NCI-H1930 (cell line): ENCODE measurements at regions not wholly inside any gene's neighbourhood (a gene's known extent, or its start where the extent isn't known, plus 50 kb on each side); places are given as distances from the start of the nearest gene placed in this dataset.
"Not testable (repeated sequence)": the region's sequence is repeated elsewhere in the genome, so short reads cannot be mapped to it uniquely, and the experiment has no call there.

ENCODE experiments used
- DNase-seq, 2 experiments: peaks; one replicate each; lab custom pipeline; 2025; lab: John Stamatoyannopoulos, UW

DNA sequence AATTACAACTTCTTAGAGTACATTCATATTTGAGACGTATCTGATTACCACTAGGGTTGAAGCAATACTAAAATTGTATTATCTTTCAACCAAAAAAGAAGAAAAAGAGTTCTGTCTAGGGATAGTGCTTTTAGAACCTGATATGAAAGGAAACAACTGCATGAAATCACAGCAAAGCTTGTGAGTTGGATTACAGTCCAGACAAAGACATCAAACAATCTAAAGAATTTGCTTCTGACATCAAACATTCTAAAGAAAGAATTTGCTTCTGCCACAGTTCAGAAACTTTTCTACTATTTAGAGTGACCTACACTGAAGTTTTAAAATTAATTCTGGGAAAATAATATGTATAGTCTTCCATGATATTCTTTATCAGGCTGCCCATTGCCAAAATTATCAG lies 1141.1 kb upstream of the ACO1 start:
- no peak for DNase-seq

DNA sequence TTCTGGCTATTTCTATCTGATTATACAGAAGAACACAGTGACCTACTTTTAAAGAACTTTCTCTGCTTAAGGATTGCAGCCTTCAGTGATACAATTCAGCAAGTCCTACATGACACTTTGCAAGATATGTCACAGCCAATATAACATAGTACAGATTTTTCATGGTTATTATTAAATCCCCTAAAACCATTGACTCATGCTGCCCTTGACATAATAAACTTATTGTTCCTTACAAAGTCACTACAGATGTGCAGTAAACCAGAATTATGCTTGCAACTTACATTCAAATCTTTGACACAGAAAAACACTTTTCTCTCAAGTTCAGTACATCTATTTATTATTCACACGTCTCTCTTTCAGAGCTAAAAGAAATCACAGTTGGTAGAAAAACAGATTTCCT lies 1136.3 kb upstream of the ACO1 start:
- no peak for DNase-seq

GRCh38 chr9:31251386-31251785 lies 1133.1 kb upstream of the ACO1 start:
- DNase-seq = no peak

GRCh38 chr9:31253800-31254762 lies 1130.4 kb upstream of the ACO1 start:
- no peak for DNase-seq

- no peak for DNase-seq
Measured at GRCh38 chr9:31255211-31255610, 1129.2 kb upstream of the ACO1 start.

DNA sequence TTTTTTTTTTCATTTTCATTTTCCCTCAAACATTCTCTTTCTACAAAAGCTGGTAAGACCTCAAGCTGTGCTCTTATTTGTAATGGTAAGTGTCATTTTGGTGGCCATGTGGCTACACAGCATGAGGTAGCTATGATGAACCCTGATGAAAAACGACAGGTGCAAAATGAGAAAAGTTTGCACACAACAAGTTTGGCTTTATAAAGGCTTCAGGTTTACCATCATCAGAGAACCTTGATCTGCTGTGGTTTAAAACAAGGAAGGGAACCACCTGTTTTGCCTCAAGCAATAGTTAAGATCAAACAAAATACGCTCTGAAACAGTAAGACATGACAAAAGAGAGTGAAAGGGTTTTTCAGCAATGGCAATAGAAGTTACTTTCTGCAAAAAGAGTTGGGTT lies 1124.6 kb upstream of the ACO1 start:
- peak; percentile 94 to 97 for DNase-seq

GRCh38 chr9:31272456-31273295 lies 1111.8 kb upstream of the ACO1 start:
- DNase-seq = no peak

DNA sequence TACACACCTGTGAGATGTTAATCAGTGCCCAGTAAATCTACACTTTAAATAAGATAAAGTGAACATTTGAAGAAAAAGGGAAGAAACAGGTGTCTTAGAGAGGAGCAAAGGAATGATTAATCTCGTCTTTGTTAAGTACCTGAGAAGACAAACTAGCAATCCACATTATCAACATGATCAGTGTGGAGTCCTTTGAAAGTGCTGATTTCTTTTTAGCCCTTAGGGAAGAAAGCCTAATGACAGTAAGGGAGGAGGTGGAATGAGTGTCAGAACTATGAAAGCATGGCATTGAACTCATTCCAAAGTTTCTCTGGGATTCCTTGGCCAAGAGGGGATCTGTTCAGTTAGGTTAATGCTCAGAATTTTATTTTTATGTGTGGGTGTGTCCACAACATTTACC lies 1109.0 kb upstream of the ACO1 start:
- no peak for DNase-seq

DNA sequence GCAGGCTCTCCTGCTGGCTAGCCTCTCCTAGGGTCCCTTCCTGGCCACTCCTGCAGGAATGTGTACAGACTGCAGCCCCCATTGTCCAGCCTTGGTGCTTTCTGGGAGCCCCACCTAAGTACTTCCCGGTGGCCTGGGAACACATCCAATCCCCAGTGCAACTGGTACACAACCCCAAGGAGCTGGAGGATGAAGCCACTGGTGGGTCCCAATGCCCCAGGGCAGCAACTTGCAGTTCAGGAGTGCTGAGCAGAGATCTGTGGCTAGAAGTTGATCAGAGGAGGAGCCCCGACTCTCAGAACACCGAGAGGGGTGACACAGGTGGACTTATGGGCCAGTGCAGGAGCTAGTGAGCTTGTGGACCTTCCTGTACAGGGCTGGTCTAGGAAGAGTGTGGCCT lies 1093.7 kb upstream of the ACO1 start:
- no peak for DNase-seq

DNA sequence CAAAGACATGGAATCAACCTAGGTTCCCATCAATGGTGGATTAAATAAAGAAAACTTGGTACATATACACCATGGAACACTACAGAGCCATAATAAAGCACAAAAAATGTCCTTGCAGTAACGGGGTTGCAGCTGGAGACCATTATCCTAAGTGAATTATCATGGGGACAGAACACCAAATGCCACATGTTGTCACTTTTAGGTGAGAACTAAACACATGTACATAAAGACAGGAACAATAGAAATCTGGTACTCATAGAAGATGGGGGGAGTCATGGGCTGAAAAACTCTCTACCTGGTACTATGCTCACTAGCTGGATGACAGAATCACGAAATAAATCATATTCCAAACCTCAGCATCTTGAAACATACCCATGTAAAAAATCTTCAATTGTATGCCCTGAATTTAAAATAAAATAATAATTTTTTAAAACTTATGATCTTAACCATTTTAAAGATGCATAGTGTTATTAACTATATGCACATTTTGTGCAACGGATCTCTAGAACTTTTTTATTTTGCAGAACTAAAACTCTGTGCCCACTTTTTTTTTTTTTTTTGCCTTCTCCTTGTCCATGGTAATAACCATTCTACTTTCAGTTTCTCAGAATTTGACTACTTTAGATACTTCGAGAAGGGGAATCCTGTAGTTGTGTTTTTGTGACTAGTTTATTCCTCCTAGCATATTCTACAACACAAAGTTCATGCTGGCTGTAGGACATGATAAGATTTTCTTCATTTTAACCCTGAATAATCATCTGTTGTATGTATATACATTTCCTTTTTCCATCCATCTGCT lies 1081.6 kb upstream of the ACO1 start:
- no peak for DNase-seq

- DNase-seq = no peak
Measured at GRCh38 chr9:31304576-31304975, 1079.9 kb upstream of the ACO1 start.

- DNase-seq = no peak
Measured at GRCh38 chr9:31314241-31314640, 1070.2 kb upstream of the ACO1 start.

DNA sequence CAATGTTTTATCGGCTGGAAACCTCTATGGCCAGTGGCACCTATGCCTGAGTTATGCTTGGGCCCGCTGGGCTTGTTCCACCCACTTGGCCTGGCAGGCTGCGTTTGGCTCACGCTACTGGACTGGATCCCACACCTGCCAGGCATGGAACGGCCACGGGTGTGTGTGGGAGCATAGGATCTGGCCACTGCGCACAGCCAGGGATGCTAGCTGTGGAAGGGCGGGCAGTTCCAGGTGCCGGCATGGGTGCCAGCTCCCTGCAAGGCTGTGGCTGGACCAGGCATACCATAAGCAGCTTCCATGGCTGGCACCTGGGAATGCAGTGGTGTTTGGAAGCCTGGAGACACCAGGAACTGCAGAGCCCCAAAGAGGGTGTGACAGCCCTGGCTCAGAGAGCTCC lies 1063.9 kb upstream of the ACO1 start:
- no peak for DNase-seq

DNA sequence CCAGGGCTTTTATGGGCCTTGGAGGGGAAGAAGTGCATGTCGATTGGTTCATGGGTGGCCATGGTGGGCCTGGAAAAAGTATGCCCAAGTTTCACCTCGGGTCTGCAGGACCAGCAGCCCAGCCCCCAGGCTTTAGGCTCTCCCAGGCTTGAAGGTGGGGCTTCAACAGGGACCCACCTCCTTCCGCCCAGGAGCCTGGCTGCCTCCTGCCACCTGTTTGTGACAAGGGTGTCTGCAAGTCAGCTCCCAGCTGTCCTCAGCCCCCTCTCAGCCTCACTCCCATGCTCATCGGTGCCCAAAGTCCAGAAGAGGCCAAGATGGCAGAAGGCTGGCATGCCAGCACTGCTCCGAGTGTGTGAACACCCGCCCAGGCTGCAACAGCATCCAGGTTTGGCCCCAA lies 1063.2 kb upstream of the ACO1 start:
- DNase-seq = no peak

DNA sequence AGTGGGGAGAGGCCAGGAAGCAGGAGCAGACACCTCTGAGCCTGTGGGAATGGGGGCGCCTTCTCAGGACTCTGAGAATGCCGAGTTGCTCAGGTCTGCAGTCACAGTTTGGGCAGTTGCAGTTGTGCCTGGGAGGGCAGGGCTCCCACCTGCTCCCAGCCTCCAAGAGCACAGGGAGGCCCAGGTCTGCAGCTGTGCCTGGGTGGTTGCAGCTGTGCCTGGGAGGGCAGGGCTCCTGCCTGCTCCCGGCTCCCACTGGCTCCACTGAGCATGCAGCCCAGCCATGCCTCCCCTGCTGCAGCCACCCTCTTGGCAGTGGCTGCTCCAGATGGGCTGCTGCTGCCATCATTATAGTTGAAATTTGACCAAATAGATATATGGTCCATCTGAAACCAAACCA lies 1062.8 kb upstream of the ACO1 start:
- DNase-seq = no peak

- no peak for DNase-seq
Measured at GRCh38 chr9:31323726-31324444, 1060.6 kb upstream of the ACO1 start.

DNA sequence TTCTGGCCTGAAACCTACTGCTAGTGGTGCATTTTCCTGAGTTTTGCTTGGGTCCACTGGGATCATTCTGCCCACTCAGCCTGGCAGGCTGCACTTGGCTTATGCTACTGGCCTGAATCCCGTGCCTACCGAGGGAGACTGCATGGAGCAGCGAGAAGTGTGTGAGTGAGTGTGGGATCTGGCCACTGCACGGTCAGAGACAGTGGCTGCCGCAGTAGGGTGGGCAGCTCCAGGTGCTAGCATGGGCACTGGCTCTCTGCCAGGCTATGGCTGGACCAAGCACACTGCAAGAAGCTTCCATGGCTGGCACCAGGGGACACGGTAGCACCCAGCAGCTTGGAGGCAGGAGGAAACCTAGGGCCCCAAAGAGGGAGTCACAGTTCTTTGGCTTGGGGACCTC lies 1058.7 kb upstream of the ACO1 start:
- no peak for DNase-seq

GRCh38 chr9:31326883-31327282 lies 1057.6 kb upstream of the ACO1 start:
- not testable (repeated sequence) for DNase-seq

DNA sequence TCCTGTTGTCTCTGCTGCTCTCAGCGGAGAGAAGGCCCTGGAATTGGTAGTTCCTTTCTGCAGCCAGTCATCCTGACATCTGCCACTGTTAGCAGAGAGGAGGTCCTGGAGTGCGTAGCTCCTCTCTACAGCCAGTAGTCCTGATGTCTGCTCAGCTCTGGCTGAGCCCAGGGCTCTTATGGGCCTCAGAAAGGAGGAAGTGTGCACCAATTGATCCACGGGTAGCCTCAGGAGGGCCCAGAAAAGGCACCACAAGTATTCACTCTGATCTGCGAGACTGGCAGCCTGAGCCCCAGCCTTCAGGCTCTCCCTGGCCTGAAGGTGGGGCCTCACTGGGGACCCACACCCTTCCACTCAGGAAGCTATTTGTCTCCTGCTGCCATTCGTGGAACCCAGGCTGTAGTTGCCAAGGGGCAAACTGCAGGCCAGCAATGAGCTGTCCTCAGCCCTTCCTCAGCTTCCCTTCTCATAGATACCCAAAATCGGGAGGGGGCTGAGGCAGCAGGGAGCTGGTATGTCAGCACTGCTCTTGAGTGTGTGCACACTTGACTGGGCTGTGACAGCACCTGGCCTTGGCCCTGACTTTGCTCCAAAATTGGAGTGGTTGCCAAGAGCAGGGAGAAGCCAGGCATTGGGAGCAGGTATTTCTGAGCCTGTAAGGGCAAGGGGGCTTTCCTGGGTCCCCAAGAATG lies 1049.5 kb upstream of the ACO1 start:
- no peak for DNase-seq

DNA sequence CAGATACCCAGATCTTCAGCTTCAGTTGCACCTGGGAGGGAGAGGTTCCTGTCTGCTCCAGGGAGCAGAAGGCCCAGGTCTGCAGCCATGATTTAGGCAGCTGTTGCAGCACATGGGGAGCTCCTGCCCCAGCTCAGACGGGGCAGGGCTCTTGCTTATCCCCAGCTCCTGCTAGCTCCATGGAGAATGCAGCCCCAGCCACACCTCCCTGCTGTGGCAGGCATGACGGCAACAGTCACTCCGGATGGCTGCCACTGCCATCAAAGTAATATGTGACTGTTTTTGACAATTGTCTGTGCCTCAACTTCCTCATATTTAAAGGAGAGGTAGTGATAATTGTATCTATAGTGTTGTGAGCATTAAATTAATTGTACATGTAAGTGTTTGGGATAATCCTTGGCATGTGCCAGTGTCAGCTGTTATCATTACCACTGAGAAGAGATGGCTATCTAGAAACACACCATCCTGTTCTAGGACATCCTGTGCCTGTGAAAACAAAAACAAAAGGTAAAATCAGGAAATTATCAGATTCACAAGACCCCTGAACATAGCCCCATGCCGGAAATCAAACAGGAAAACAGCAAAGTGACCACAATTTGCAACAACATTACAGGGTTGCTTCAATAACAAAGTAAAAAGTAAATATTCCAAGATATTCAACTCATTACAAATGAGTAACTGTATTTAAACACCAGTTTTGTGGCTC lies 1048.8 kb upstream of the ACO1 start:
- no peak for DNase-seq
